ENCODE measurements at regions not wholly inside any gene's neighbourhood (a gene's known extent, or its start where the extent isn't known, plus 50 kb on each side); places are given as distances from the start of the nearest gene placed in this dataset.
"Not testable (repeated sequence)": the region's sequence is repeated elsewhere in the genome, so short reads cannot be mapped to it uniquely, and the experiment has no call there.

DNA sequence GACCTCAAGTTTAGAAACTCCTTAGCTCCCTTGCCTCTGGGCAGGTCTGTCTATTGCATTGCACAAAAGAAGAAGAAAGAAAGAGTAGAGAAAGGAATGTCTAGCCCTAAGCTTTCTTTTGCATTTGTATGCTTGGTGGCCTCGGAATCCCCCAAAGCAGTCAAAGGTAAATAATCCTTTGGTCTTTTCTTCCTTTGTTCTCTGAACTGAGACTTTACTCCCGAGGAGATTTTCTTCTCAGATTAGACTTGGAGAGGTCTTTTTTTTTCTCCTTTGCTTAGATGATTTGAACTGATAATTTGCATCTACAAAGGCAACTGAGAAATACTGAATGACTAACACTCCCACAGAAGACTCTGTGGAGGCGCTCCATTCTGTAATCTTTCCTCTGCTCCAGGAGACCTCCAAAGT is 93.2 kb downstream of the AKR1D1 start:
- no peak for ATAC-seq

DNA sequence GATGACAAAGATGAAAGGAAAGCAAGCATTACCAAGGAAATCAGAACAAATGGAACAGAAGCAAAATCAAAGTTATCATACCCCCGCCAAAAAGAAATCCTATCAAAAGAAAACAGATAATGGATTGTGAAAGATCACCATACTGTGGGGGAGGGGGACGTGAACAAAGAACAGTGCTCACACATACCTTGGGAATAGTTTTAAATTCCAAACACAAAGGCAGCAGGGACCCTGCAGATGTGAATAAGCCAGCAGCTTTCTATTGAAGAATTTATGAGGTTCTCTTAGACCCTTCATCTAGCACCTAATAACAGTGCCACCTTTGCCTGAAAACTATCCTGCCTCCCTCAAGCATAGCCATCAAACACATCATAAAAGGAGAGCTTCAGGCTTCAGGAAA is 94.0 kb downstream of the AKR1D1 start:
- ATAC-seq: no peak

DNA sequence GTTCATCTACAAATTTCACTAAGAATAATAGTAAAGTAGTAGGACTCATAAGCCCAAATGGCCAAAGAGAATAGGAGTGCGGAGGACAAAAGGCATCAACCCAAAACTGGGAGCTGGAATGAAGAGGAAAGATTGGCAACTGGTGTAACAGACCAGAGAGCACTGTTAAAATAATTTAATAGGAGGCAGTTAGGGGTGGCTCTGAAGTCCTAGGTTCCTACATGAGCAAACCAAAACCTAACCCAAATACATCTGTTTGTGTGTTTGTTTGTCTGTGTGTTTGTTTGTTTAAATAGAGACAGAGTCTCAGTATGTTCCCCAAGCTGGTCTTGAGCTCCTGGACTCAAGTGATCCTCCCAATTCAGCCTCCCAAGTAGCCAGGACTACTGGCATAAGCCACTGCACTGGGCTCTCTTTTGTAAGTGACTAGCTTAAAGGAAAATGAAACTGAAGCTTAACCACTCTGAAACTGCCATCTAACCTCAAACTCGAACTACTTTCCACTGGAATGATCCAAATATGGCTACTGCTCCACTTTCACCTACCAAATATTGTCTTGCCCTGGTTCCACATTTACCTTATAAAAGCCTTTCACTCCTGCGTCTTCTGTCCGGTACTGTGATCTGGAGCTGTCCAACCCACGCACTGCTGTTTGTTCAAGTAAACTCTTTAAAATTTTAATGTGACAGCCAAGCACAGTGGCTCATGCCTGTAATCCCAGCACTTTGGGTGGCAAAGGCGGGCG is 94.9 kb downstream of the AKR1D1 start:
- ATAC-seq: no peak

DNA sequence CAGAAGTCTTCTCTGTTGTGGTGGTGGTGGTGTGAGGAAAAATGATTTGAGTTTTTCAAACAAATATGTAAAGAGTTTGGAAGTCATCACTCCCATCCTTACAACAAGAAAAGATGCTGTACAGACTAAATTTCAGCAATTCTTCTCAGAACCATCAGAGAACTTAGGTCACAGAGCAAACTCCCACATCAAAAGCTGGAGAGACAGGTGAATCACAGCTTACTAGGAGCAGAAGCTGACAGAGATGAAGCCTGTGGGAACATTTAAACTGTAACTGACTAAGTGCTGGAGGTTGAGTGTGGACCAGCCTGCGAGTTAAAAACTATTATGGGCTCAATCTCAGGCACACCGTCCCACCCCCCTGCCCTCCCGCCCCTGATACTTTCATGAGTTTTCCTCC is 97.3 kb downstream of the AKR1D1 start:
- no peak for ATAC-seq

DNA sequence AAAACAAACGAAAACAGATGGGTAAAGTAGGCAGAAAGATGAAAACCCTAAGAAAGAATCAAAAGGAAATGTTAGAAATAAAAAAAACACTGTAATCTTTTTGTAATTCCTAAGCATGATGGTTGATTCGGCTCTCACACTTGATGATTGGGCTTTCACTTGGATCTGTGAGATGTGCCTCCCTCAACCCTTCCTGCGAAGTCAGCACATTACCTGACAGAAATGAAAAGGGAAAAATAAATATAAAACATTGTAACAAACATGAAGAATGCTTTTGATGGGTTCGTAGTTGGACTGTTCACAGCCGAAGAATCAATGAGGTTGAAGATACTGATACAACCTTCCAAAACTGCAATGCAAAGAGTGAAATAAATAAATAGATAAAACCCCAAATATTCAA is 99.8 kb downstream of the AKR1D1 start:
- ATAC-seq: no peak

DNA sequence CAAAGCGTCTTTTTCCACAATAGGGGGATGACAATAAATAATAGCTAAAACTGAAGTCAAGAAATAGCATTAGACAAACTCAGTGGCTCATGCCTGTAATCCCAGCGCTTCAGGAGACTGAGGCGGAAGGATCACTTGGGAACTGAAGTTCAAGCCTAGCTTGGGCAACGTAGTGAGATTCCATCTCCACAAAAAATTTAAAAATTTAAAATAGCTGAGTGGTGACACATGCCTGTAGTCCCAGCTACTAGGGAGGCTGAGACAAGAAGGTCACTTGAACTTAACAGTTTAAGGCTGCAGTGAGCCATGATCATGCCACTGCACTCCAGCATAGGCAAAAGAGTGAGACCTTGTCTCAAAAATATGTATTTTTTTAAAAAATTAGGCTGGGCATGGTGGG is 107.9 kb downstream of the AKR1D1 start:
- no peak for ATAC-seq

DNA sequence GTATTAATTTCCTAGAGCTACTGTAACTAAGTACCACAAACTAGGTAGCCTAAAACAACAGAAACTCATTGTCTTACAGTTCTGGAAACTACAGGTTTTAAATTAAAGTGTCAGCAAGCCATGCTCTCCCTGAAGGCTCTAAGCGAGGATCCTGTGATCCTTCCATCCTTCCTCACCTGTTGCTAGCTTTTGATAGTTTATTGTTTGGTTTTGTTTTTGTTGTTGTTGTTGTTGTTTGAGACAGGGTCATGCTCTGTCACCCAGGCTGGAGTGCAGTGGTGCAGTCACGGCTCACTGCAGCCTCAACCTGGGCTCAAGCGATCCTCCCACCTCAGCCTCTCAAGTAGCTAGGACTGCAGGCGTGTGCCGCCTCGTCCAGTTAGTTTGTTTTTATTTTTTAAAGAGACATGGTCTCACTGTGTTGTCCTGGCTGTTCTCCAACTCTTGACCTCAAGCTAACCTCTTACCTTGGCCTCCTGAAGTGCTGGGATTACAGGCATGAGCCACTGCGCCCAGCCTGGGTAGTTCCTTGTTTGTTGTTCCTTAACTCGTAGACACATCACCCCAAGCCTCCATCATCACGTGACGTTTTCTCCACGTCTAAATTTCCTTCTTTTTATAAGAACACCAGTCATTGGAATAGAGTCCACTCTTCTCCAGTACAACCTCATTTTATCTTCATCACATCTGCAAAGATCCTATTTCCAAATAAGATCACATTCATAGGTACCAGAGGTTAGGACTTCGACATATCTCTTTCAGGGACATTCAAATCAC is 109.1 kb downstream of the AKR1D1 start:
- no peak for ATAC-seq

DNA sequence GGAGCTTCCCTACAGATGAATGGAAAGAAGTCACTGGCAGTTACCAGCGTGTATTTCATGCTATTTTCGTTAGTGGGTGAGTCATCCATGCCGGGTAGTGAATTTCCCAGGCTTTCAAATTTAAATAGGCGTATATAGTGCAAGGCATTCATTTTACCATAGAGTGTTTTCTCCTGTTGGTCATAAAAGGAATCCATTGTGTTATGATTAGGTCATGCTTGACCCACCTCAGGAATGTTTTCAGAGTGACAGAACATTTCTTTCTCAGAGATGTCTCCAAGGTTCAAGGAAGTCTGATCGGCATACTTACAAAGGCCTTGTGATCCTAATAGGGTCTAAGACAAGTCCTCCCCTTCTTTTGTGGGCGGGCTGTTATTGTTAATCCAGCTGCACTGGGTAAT is 110.7 kb downstream of the AKR1D1 start:
- peak; percentile 73 for ATAC-seq

DNA sequence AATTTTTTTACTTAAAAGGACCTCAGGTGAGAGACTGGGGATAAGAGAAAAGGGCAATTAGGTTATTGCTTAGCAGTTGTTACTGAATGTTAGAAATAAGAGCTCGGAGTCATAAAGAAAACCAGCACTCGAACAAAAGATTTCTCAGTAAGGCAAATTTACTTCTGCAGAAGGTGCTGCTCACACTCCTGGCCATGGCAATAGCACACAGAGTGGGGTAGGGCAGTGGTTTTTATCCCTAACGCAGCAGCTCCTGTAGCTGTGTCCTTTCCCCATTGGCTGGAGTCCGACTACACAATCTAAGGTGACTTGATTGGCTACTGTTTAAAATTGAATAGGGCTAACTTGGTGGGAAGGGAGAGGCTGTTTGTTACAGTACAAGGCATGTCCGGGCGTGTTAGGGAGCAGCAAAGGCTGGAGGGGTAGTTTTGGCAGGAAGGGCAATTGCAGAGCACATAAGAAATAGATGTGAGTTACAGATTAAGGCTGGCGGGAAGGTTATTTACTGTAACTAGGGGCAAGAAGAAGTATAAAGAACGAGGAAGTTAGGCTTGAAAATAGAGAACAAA is 112.1 kb downstream of the AKR1D1 start:
- ATAC-seq: no peak

DNA sequence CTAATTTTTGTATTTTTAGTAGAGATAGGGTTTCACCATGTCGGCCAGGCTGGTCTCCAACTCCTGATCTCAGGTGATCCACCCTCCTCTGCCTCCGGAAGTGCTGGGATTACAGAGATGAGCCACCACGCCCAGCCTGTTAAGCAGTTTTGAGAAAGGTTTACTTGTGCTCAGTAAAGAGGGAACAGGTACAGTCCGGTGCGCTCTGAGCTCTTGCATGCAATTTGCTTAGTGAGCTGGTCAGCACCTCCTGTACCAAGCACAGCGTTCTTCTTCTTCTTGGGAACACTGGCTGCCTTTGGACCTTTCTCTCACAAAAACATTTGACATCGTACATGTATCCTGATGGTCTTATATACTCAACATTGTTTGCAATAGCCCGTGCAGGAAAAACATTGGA is 118.3 kb downstream of the AKR1D1 start:
- ATAC-seq: no peak

DNA sequence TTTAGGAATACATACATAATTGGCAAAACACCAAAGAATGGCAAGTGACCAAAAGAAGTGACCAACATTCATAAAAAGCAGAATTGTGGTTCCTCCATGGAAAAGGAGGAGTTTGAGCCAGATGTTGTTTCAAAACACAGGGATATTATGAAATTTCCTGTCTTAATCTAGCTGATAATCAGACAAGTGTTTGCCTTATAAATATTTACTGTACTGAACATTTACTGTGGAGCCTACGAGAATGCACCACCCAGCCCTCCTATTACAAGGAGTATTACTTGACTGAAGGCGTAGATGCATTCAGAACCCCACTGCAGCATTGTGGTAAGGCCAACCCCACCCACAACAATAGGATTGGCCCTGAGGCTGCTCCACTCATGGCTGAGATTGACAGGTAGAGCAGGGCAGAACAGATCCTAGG is 118.9 kb downstream of the AKR1D1 start:
- ATAC-seq: peak; percentile 51

DNA sequence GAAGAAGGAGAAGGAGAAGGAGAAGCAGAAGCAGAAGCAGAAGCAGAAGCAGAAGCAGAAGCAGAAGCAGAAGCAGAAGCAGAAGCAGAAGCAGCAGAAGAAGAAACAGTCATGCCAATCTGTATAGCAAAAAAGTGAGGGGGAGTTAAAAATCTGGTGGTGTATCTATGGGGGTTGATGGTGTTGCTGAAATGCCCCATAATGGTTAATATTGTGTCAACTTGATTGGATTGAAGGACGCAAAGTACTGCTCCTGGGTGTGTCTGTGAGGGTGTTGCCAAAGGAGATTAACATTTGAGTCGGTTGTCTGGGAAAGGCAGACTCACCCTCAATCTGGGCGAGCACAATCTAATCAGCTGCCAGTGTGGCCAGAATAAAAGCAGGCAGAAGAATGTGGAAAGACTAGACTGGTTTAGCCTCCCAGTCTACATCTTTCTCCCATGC is 120.3 kb downstream of the AKR1D1 start:
- ATAC-seq: not testable (repeated sequence)

DNA sequence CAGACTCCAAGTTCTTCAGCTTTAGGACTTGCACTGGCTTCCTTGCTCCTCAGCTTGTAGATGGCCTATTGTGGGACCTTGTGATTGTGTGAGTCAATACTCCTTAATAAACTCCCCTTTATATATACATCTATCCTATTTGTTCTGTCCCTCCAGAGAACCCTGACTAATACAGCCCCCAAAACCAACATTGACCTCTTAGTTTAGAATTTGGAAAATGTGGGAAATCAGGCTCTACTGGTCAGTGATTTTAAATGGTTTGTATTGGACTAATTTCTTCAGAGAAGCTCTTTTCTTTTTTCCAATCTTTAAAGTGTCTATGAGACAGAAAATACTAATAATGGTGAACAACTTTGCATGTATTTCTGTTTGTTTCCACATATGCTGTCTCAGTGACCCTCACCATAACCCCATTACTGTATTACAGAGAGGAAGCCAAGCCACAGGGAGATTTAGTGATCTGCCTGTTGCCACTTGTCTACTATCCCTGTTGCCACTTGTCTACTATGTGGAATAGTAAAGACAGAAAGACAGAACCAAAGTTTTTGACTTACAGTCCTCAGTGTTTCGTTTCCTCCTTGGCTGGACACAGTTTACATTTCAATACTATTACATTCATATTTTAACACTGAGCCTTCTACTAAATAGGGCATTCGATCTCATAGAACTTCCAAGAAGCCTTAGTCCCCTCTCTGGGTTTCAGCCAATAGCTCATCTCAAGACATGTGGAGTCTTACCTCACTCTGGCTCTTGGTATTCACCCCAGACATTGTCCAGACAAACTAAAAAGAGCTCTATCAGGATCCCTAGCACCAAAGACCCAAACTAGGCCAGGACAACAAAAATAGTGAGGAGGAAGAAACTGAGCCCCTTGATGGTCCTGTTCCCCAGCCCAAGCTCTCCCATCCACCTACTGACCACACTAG is 121.0 kb downstream of the AKR1D1 start:
- ATAC-seq: peak; percentile 55

DNA sequence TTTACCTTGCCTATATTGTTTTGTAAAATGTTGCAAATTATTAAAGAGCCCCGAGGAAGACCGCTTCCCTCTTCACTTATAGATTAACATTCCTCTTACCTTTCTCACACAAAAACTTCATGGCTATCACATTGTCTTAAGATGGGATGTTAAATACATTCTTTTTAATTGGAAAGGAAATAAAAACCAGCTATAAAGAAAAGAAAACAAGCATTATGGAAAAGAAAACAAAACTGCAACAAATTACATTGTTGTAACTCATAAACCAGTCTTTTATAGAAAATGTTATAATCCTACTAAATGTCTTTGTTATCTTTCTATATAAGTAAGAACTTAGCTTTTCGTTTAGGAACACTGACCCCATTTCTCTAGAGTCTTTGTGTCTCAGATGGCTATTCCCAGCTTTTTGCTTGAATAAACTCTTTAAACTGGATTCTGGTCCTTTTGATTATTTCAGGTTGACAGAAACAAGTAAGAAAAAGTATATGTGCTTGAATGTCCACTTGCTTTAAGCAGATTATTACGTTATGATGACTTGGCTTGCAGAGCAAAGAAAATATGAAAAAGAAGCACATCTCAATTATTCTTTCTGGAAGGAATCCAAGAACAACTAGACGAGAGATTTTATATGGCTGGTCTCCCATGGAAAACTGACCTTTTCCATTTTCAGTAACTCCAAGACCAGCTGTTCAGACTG is 128.2 kb downstream of the AKR1D1 start:
- ATAC-seq: no peak

DNA sequence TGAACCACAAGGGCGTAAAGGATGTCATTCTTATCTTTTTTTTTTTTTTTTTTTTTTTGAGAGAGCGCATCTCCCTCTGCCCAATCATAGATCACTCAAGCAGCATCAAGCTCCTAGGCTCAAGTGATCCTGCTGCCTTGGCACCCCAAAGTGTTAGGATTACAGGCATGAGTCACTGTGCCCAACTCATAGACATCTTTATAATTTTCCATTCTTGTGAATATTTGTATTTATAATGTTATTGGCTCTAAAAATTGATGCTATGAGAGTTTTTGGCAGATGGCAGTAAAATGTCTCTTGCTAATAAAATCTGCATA is 128.7 kb downstream of the AKR1D1 start:
- no peak for ATAC-seq

DNA sequence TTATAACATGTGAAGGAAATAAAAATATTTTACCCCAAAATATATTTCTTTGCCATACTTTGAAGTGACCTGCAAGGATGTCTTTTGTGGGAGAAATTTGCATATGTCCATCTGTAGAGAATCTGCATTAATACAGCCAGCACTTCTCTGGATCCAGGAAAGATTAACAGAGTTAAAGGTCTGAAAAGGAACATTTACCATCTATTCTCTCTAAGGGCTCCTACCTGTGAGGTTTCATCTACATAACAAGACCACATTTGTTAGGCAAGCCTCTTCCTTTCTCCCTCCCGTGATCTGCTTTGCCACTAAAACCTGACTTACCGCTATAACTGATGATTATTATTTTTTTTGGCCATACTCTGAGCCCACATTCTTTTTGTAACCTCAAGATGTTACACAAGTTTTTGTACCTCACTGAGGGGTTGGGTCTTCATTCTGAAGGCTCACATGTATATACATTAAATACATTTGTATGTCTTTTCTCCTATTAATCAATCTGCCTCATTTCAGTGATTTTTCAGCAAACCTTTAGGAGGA is 129.4 kb downstream of the AKR1D1 start:
- ATAC-seq: no peak

DNA sequence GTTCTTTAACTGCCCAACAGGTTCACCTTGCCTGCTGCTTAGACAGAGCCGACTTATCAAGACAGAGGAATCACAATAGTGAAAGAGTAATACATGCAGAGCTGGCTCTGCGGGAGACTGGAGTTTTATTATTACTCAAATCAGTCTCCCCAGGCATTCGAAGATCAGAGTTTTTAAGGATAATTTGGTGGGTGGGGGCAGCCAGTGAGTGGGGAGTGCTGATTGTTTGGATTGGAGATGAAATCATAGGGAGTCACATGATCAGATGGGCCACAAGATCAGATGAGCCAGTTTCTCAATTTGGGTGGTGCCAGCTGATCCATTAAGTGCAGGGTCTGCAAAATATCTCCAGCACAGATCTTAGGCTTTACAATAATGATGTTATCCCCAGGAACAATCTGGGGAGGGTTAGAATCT is 131.3 kb downstream of the AKR1D1 start:
- ATAC-seq: no peak

DNA sequence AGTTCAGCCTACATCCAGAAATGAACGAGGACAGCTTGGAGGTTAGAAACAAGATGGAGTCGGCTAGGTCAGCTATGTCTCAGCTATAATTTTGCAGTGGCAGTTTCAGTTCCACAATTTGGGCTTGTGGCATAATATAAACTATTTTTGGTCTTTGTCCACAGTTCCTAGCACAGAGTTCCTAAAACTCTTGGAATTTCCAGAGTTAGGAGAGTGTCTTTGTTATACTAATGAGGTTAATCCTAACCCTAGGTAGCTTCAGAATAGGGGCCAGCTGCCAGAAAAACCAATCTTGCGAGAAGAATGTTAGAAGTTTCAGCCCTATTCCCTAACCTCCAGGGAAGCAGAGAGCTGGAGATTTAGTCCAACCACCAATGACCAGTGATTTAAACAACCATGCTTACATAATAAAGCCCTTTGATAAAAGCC is 131.9 kb downstream of the AKR1D1 start:
- ATAC-seq: no peak

DNA sequence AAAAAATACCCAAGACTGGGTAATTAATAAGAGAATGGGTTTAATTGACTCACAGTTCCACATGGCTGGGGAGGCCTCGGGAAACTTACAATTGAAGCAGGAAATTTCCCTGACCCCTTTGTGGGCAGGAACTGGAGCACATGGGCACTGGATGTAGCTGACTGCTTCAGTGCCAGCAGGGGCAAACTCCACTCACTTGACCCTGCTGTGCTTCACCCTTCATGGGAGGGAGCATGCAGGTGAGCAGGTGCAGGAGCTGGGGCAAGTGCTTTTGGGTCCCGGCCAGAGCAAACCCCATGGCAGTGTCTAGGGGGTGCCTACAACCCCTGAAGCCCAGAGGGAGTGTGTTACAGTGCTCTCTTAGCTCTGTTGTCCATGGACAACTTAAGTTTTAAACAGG is 132.6 kb downstream of the AKR1D1 start:
- no peak for ATAC-seq

DNA sequence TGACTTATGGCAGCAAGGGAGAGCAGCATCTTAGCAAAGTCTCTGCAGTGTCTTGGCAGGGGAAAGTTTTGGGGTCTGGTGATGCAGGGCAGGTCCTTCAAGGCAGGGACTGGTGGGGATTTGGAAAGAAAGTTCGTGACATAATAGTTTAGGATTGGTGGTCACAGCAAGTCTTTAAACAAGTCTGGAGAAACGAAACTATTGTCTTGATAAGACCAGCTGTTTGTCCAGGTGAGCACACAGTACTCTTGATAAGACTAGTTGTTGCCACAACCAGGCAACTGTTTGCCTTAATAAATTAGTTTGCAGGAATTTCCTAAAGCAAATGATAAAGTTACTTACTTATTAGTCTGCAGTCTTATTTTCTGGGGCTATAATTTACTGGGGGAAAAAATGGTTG is 136.1 kb downstream of the AKR1D1 start:
- ATAC-seq: no peak

DNA sequence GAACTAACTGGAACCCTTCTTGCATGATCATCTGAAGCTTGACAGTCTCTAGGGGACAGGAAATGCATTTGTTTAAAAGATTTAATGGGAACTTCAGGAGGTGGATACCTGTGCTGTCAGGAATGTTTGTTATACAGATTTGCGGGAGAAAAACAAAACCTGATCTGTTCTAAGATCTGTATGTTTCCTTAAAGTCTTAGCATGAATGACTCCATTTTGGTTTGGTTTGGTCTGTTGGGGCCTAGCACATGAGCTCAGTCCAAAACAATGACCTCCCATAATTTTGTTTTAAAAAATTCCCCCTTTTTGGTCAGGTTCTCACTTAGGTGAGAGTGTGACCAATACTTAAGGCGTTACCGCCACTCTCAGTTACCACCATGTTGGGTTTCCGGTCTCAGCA is 138.7 kb downstream of the AKR1D1 start:
- no peak for ATAC-seq

DNA sequence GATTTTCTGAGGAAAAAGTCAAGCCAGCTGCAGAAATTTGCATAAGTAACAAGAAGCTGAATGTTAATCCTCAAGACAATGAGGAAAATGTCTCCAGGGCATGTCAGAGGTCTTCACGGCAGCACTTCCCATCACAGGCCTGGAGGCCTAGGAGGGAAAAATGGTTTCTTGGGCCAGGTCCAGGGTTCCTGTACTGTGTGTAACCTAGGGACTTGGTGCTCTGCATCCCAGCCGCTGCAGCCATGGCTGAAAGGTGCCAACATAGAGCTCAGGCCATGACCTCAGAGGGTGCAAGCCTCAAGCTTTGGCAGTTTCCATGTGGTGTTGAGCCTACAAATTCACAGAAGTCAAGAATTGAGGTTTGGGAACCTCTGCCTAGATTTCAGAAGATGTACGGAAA is 144.1 kb downstream of the AKR1D1 start:
- not testable (repeated sequence) for ATAC-seq

Data from esophagus mucosa (tissue), 1 donor.